Left lung (tissue), 4 donors: ENCODE measurements at regions not wholly inside any gene's neighbourhood (a gene's known extent, or its start where the extent isn't known, plus 50 kb on each side); places are given as distances from the start of the nearest gene placed in this dataset.

ENCODE experiments used
- ATAC-seq: fragments of 200-7000 bp; cut with Tn5 transposase; one replicate; pipeline ENCODE4 v1.9.1; 2020; ENCODE audit warnings: moderate library complexity
- DNase-seq, 4 donors: peaks; one replicate each; pipeline ENCODE4 v3.0.0-alpha.2; 2013 to 2020
- H3K27ac ChIP-seq, 2 donors: fragments of 200-600 bp; sonication (generic) in 1 of 2; one replicate each; pipeline versions ENCODE4 v1.5.0 to v1.8.0; 2020 to 2021
- H3K27me3 ChIP-seq, 2 donors: fragments of 200-600 bp; sonication (generic) in 1 of 2; one replicate each; pipeline versions ENCODE4 v1.5.0 to v1.8.0; 2020 to 2021
- H3K36me3 ChIP-seq, 2 donors: fragments of 200-600 bp; sonication (generic) in 1 of 2; one replicate each; pipeline versions ENCODE4 v1.5.0 to v1.8.0; 2020 to 2021
- H3K4me1 ChIP-seq, 2 donors: fragments of 200-600 bp; one replicate each; pipeline ENCODE4 v1.8.0; 2021
- H3K4me3 ChIP-seq, 2 donors: fragments of 200-600 bp; sonication (generic) in 1 of 2; one replicate each; pipeline versions ENCODE4 v1.5.0 to v1.8.0; 2020 to 2021; ENCODE audit warnings: mild to moderate bottlenecking in 1 of 2
- H3K9me3 ChIP-seq, 2 donors: fragments of 200-600 bp; sonication (generic) in 1 of 2; one replicate each; pipeline versions ENCODE4 v1.5.0 to v1.8.0; 2020 to 2021
- CTCF ChIP-seq, 2 donors: fragments of 200-600 bp; sonication (generic) in 1 of 2; IDR thresholded peaks; one replicate each; pipeline versions ENCODE4 v1.5.0 to v1.8.0; 2021; ENCODE audit warnings: antibody characterized with exemption in 2 of 2
- intact Hi-C, 2 donors: fragments of 100-400 bp; cut with DNase I; formaldehyde crosslinking; loops; one replicate each; pipeline versions ENCODE4 v1.11.2 to v1.14.2; 2022
- donor health status: DM: no; HTN: yes; CAD: no.
- donor health status: DM: no; HTN: no; CAD: no.

DNA sequence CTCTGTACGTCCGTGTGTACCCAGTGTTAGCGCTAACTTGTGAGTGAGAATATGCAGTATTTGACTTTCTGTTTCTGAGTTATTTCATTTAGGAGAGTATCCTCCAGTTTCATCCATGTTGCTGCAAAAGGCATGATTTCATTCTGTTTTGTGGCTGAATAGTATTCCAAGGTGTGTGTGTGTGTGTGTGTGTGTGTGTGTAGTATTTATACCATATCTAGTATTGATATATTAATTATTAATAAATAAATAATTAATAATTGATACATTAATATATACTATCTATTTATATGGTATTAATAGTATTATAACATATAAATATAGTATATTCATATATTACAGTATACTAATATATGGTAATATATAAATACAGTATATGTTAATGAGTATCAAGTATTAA, 101.8 kb upstream of the CCND2 start:
- no peak overlapping the region for H3K4me3 ChIP-seq
- ATAC-seq (no peak), DNase-seq (no peak)
- H3K27me3 ChIP-seq, result no peaks in the 10 kb centered on the region
- intact Hi-C loops, result no loop called here
- no peak overlapping the region for H3K27ac ChIP-seq
- H3K9me3 ChIP-seq, result no peaks in the 10 kb centered on the region
- peaks cover 0 to 7% of the 10 kb centered on the region in 2 donors for H3K4me1 ChIP-seq
- no peaks in the 10 kb centered on the region for H3K36me3 ChIP-seq
- no peak for TF ChIP-seq CTCF (IDR thresholded peaks at IDR 0.05)

DNA sequence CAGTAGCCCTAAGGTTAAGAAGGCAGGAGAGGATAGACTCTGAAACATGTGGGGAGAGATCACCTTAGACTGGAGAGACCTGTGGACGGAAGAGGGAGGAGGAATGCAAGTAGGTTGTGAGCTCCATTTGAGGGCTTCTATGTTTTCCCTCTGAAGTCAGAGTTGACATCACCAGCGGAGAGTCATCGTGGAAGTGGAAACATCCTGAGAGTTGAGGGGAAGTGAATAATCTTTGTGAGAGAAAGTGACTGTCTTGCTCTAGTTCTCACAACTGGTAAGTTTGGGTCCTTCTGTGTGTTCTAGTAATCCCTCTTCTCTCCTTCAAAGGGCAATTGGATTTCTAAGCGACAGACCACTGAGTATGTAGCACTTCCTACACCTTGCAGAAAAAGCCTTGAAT, 103.6 kb upstream of the CCND2 start:
- Histone ChIP-seq H3K4me1 (peaks cover 0 to 13% of the 10 kb centered on the region in 2 donors), H3K27ac (no peak overlapping the region), H3K9me3 (no peaks in the 10 kb centered on the region), H3K36me3 (no peaks in the 10 kb centered on the region), H3K4me3 (no peak overlapping the region), H3K27me3 (peaks cover 0 to 7% of the 10 kb centered on the region in 2 donors)
- TF ChIP-seq CTCF (IDR thresholded peaks at IDR 0.05), result no peak
- ATAC-seq, result no peak
- intact Hi-C loops, result no loop called here
- DNase-seq, result no peak

- Histone ChIP-seq H3K4me1 (peaks cover 0 to 17% of the 10 kb centered on the region in 2 donors), H3K27ac (no peak overlapping the region), H3K4me3 (no peak overlapping the region), H3K9me3 (no peaks in the 10 kb centered on the region), H3K36me3 (no peaks in the 10 kb centered on the region), H3K27me3 (peaks cover 0 to 12% of the 10 kb centered on the region in 2 donors)
- intact Hi-C loops, result no loop called here
- no peak for TF ChIP-seq CTCF (IDR thresholded peaks at IDR 0.05)
- ATAC-seq, result no peak
- no peak for DNase-seq
Measured at GRCh38 chr12:4169531-4169930, 104.0 kb upstream of the CCND2 start.

GRCh38 chr12:4168036-4168435, 105.5 kb upstream of the CCND2 start:
- DNase-seq (no peak), ATAC-seq (no peak)
- H3K9me3 ChIP-seq, result no peaks in the 10 kb centered on the region
- H3K4me1 ChIP-seq, result peaks cover 0 to 11% of the 10 kb centered on the region in 2 donors
- intact Hi-C loops, result no loop called here
- H3K36me3 ChIP-seq, result no peaks in the 10 kb centered on the region
- H3K27me3 ChIP-seq, result peaks cover 0 to 18% of the 10 kb centered on the region in 2 donors
- H3K4me3 ChIP-seq, result no peak overlapping the region
- TF ChIP-seq CTCF (IDR thresholded peaks at IDR 0.05), result no peak
- H3K27ac ChIP-seq, result no peak overlapping the region

DNA sequence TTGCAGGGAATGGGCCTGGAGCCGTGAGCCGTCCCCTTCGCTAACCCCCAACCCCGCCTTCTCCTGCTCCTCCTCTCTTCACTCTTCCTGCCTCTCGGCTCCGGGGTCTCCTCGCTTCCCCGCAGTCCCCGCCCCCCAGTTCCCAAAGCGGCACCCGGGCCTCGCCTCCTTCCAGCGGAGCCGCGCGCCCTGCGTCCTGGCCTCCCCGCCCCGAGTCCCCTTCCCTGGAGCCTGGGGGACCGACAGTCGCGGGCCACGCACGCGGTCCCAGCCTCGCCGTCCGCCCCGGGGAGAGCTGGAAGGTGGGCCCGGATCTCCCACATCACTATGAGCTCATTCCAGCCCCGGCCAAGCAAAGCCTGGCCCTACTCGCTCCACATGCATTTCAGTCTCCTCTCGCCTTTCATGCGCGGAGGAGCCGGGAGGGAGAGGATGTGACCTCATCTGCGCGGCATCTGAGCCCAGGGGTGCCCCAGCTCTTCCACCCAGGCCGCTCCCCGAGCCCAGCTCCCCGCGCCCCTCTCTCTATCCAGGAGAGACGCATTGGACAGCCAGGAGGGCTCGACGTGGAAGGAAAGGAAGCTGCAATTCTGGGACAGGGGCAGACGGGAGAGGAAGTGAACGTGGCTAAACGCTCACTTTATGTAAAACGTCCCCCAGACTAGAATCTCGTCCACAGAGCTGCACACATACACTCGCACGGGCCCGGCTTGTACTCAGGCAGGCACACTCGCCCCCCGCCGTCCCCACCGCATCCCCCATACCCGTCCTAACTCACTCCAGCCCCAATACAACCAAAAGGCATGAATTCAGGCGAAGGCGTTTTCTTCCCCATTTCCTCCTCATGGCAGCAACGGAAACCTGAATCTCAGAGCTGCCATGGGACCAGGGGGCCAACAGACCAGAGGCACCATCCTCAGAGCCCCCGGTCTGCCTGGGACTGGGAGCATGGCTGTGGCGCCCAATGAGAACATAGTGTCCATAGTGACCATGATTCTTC, 108.7 kb upstream of the CCND2 start:
- H3K4me3 ChIP-seq, result peak overlapping the region; percentile 41 to 46
- DNase-seq, result peak; percentile 53 to 88 (median 82)
- peak; percentile 91 for ATAC-seq
- H3K27ac ChIP-seq, result peak overlapping the region; percentile 59 to 71
- intact Hi-C loops, result no loop called here
- H3K4me1 ChIP-seq, result peaks cover 0 to 11% of the 10 kb centered on the region in 2 donors
- peaks cover 0 to 18% of the 10 kb centered on the region in 2 donors for H3K27me3 ChIP-seq
- no peak for TF ChIP-seq CTCF (IDR thresholded peaks at IDR 0.05)
- H3K36me3 ChIP-seq, result no peaks in the 10 kb centered on the region
- no peaks in the 10 kb centered on the region for H3K9me3 ChIP-seq
